Tibial artery (tissue), 4 donors: ENCODE measurements at regions not wholly inside any gene's neighbourhood (a gene's known extent, or its start where the extent isn't known, plus 50 kb on each side); places are given as distances from the start of the nearest gene placed in this dataset.
"Not testable (repeated sequence)": the region's sequence is repeated elsewhere in the genome, so short reads cannot be mapped to it uniquely, and the experiment has no call there.

ENCODE experiments used
- DNase-seq, 2 donors: peaks; one replicate each; pipeline ENCODE4 v3.0.0-alpha.2; 2019
- H3K27ac ChIP-seq, 2 donors: fragments of 200-600 bp; sonication (generic) in 1 of 2; 1 replicate in 1 of 2; 2 replicates in 1 of 2; pipeline ENCODE4 v1.5.1; 2018 to 2019; ENCODE audit warnings: mild to moderate bottlenecking in 1 of 2
- H3K27me3 ChIP-seq, 2 donors: fragments of 200-600 bp; sonication (generic) in 1 of 2; one replicate each; pipeline versions ENCODE4 v1.5.1 to v1.6.0; 2016 to 2019
- H3K36me3 ChIP-seq, 3 donors: fragments of 200-600 bp; sonication (generic) in 2 of 3; one replicate each; pipeline ENCODE4 v1.5.1; 2016 to 2019; ENCODE audit warnings: mild to moderate bottlenecking in 2 of 3
- H3K4me1 ChIP-seq, 4 donors: fragments of 200-600 bp; sonication (generic) in 2 of 4; 1 replicate in 3 of 4; 2 replicates in 1 of 4; pipeline ENCODE4 v1.5.1; 2016 to 2019
- H3K4me3 ChIP-seq, 2 donors: fragments of 200-600 bp; sonication (generic) in 1 of 2; 1 replicate in 1 of 2; 2 replicates in 1 of 2; pipeline ENCODE4 v1.5.1; 2018 to 2019; ENCODE audit warnings: mild to moderate bottlenecking in 2 of 2
- H3K9me3 ChIP-seq, 3 donors: fragments of 200-600 bp; sonication (generic) in 1 of 3; one replicate each; pipeline ENCODE4 v1.5.1; 2016 to 2019
- CTCF ChIP-seq, 2 experiments: fragments of 200-600 bp in 1 of 2; fragments of 450-650 bp in 1 of 2; IDR thresholded peaks; one replicate each; pipeline ENCODE4 v1.5.1; 2017 to 2019; ENCODE audit warnings: antibody characterized with exemption in 2 of 2, mild to moderate bottlenecking in 1 of 2, moderate library complexity in 1 of 2
- intact Hi-C: fragments of 100-400 bp; cut with DNase I; formaldehyde crosslinking; loops from one replicate; pipeline ENCODE4 v1.15.0; 2023; ENCODE audit warnings: low total_unique reads

GRCh38 chr17:33567223-33567622 is 274.1 kb upstream of the ASIC2 start:
- Histone ChIP-seq H3K9me3 (no peaks in the 10 kb centered on the region), H3K4me3 (no peak overlapping the region), H3K27me3 (no peaks in the 10 kb centered on the region), H3K36me3 (no peaks in the 10 kb centered on the region), H3K27ac (no peak overlapping the region), H3K4me1 (peaks cover 0 to under 1% (median 0%) of the 10 kb centered on the region in 4 donors)
- TF ChIP-seq CTCF (IDR thresholded peaks at IDR 0.05): no peak
- intact Hi-C loops: no loop called here
- DNase-seq: no peak

- Histone ChIP-seq H3K27ac (no peak overlapping the region), H3K36me3 (no peaks in the 10 kb centered on the region), H3K27me3 (no peaks in the 10 kb centered on the region), H3K4me3 (no peak overlapping the region), H3K4me1 (no peaks in the 10 kb centered on the region), H3K9me3 (no peaks in the 10 kb centered on the region)
- TF ChIP-seq CTCF (IDR thresholded peaks at IDR 0.05): no peak
- DNase-seq: no peak
- intact Hi-C loops: loop anchor here (10.0 kb wide), 1 partner anchor 558 kb away; no protein-coding TSS in a partner anchor
These were observed 279.5 kb upstream of the ASIC2 start for GRCh38 chr17:33572615-33573014.

GRCh38 chr17:33574942-33575445 is 281.9 kb upstream of the ASIC2 start:
- Histone ChIP-seq H3K9me3 (no peaks in the 10 kb centered on the region), H3K27me3 (no peaks in the 10 kb centered on the region), H3K4me3 (no peak overlapping the region), H3K4me1 (no peaks in the 10 kb centered on the region), H3K27ac (no peak overlapping the region), H3K36me3 (no peaks in the 10 kb centered on the region)
- TF ChIP-seq CTCF (IDR thresholded peaks at IDR 0.05): no peak
- DNase-seq: no peak
- intact Hi-C loops: loop anchor here (10.0 kb wide), 1 partner anchor 560 kb away; no protein-coding TSS in a partner anchor

GRCh38 chr17:33579740-33580139 is 286.6 kb upstream of the ASIC2 start:
- intact Hi-C loops: loop anchor here (10.0 kb wide), 1 partner anchor 565 kb away; no protein-coding TSS in a partner anchor
- H3K36me3 ChIP-seq, DNase-seq, H3K4me1 ChIP-seq, H3K27ac ChIP-seq, H3K9me3 ChIP-seq, H3K27me3 ChIP-seq, H3K4me3 ChIP-seq: not testable (repeated sequence)

- peaks cover 0 to 3% (median 0%) of the 10 kb centered on the region in 3 donors for H3K9me3 ChIP-seq
- intact Hi-C loops: no loop called here
- H3K36me3 ChIP-seq: no peaks in the 10 kb centered on the region
- no peak for DNase-seq
- TF ChIP-seq CTCF (IDR thresholded peaks at IDR 0.05): no peak
- H3K27me3 ChIP-seq: no peaks in the 10 kb centered on the region
- H3K4me1 ChIP-seq: no peaks in the 10 kb centered on the region
- no peak overlapping the region for H3K4me3 ChIP-seq
- no peak overlapping the region for H3K27ac ChIP-seq
These were observed 287.1 kb upstream of the ASIC2 start for GRCh38 chr17:33580215-33580614.

- Histone ChIP-seq H3K36me3 (no peaks in the 10 kb centered on the region), H3K9me3 (peaks cover 0 to 3% (median 0%) of the 10 kb centered on the region in 3 donors), H3K4me1 (no peaks in the 10 kb centered on the region), H3K4me3 (no peak overlapping the region), H3K27ac (no peak overlapping the region), H3K27me3 (no peaks in the 10 kb centered on the region)
- DNase-seq: no peak
- TF ChIP-seq CTCF (IDR thresholded peaks at IDR 0.05): no peak
- intact Hi-C loops: no loop called here
These were observed 289.6 kb upstream of the ASIC2 start for GRCh38 chr17:33582661-33583060.
